Activated T-cell treated with anti-CD3 and anti-CD28 coated beads, Interleukin-2, amount 50 U/mL, for 72 hours (primary cell): ENCODE measurements at regions not wholly inside any gene's neighbourhood (a gene's known extent, or its start where the extent isn't known, plus 50 kb on each side); places are given as distances from the start of the nearest gene placed in this dataset.
A peak's percentile ranks its signal among the peaks of the same experiment; 100 is the strongest.

ENCODE experiments used
- ATAC-seq, 2 donors: fragments of 150-1000 bp; cut with Tn5 transposase; replicated peaks in 1 of 2; 2 replicates each; pipeline ENCODE4 v1.10.0; 2021; ENCODE audit warnings: moderate library complexity in 2 of 2, mild to moderate bottlenecking in 1 of 2
- DNase-seq, 2 donors: peaks; one replicate each; pipeline ENCODE4 v3.0.0; 2021 to 2022; ENCODE audit warnings: mixed read lengths in 1 of 2
- H3K27ac Mint-ChIP-seq: one replicate; pipeline ENCODE4 v1.8.0; 2022; ENCODE audit warnings: mild to moderate bottlenecking, moderate library complexity, mixed read lengths
- H3K27me3 Mint-ChIP-seq: one replicate; pipeline ENCODE4 v1.8.0; 2022; ENCODE audit warnings: low read depth, mixed read lengths
- H3K36me3 Mint-ChIP-seq, 2 donors: one replicate each; pipeline ENCODE4 v1.8.0; 2022; ENCODE audit warnings: mixed read lengths in 2 of 2, mild to moderate bottlenecking in 1 of 2; ENCODE audit not compliant: insufficient read depth in 2 of 2
- H3K4me1 Mint-ChIP-seq: one replicate; pipeline ENCODE4 v1.8.0; 2022; ENCODE audit warnings: low read depth, mixed read lengths
- H3K4me3 Mint-ChIP-seq, 2 donors: one replicate each; pipeline ENCODE4 v1.8.0; 2022; ENCODE audit warnings: mild to moderate bottlenecking in 2 of 2, mixed read lengths in 2 of 2, moderate library complexity in 2 of 2
- H3K9me3 Mint-ChIP-seq, 2 donors: one replicate each; pipeline ENCODE4 v1.8.0; 2022; ENCODE audit warnings: mixed read lengths in 2 of 2

DNA sequence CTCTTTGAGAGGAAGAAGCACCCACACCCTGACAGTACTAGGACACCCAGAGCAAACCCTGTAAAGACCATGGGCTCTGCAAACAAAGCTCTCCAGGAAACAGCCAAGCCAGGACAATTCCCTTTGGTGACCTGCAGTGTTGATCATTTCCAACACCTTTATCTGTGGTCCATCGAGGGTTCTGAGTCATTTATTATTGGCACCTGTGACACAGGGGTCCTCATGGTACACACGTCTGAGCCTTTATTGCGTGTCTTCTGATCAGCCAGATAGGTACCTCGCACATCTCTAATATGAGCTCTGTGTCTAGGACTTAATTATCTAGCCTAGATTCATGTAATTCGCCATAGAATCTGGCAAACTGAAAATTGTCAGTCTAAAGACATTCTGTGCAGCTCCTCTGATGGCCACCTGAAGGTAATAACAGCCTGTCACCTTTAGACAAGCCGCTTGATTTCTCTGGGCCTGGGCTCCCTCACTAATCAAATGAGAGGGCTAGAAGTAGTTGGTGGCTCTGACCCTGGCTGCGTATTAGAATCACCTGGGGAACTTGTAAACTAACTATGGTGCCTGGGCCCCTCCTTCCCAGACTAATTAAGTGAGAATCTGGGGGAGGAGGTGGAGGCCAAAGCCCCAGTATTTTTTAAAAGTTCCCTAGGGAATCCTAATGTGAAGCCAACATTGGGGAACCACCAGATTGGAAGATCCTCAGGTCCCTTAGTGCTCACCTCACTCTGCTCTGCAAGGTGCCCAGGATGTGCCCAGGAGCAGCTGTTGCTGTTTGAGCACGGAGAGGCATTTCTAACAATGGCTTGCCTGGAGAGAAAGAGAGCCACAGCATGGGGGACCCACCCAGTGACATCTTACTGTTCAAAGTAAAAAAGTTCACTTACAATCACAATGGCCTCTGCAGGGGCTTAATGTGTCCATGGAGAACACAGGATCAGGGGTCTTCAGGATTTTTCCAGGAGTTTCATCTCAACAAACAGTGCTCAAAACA lies 122.0 kb upstream of the ARID1B start:
- DNase-seq (no peak), ATAC-seq (no peak)
- H3K36me3 Mint-ChIP-seq: no peaks in the 10 kb centered on the region
- no peaks in the 10 kb centered on the region for H3K27me3 Mint-ChIP-seq
- no peak overlapping the region for H3K27ac Mint-ChIP-seq
- peaks cover 0 to 4% of the 10 kb centered on the region in 2 donors for H3K9me3 Mint-ChIP-seq
- no peak overlapping the region for H3K4me3 Mint-ChIP-seq
- peaks cover 14% of the 10 kb centered on the region for H3K4me1 Mint-ChIP-seq

DNA sequence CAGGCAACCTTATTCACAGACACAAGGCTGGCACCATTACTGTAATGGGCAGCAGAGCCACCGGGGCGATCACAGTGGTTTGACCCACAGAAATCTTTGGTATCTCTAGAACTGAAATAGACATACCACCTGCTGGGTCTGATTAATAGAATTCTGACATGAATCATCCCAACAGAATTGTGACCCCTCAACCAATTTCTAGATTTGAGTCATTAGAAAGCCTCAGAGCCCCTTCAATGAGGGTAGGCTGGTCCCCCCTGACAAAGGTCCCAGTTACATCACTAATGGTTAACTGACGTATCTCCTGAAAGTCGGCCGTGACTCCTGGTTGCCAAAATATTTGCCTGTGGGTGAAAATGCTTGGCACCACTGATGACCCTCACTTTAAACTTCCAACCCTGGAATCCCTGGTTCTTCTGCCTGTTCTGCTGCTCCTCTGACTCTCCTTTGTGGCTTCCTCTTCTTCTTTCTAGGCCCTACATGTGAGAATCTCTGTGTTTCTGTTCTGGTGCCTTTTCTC lies 124.9 kb upstream of the ARID1B start:
- Mint-ChIP-seq H3K27me3 (peaks cover 17% of the 10 kb centered on the region), H3K27ac (no peak overlapping the region), H3K36me3 (no peaks in the 10 kb centered on the region), H3K9me3 (peaks cover 0 to 4% of the 10 kb centered on the region in 2 donors), H3K4me1 (peaks cover 8% of the 10 kb centered on the region), H3K4me3 (no peak overlapping the region)
- ATAC-seq (no peak), DNase-seq (no peak)

- peaks cover 24% of the 10 kb centered on the region for H3K27me3 Mint-ChIP-seq
- no peak overlapping the region for H3K4me3 Mint-ChIP-seq
- H3K27ac Mint-ChIP-seq: no peak overlapping the region
- no peaks in the 10 kb centered on the region for H3K36me3 Mint-ChIP-seq
- DNase-seq (no peak), ATAC-seq (no peak)
- H3K9me3 Mint-ChIP-seq: peaks cover 0 to 4% of the 10 kb centered on the region in 2 donors
- peaks cover 11% of the 10 kb centered on the region for H3K4me1 Mint-ChIP-seq
Observed at GRCh38 chr6:156651486-156651885, 125.7 kb upstream of the ARID1B start.

GRCh38 chr6:156650896-156651390 lies 126.2 kb upstream of the ARID1B start:
- Mint-ChIP-seq H3K27me3 (peaks cover 30% of the 10 kb centered on the region), H3K4me1 (peaks cover 11% of the 10 kb centered on the region), H3K9me3 (peaks cover 0 to 4% of the 10 kb centered on the region in 2 donors), H3K4me3 (no peak overlapping the region), H3K27ac (no peak overlapping the region), H3K36me3 (no peaks in the 10 kb centered on the region)
- DNase-seq: no peak
- ATAC-seq: no peak

DNA sequence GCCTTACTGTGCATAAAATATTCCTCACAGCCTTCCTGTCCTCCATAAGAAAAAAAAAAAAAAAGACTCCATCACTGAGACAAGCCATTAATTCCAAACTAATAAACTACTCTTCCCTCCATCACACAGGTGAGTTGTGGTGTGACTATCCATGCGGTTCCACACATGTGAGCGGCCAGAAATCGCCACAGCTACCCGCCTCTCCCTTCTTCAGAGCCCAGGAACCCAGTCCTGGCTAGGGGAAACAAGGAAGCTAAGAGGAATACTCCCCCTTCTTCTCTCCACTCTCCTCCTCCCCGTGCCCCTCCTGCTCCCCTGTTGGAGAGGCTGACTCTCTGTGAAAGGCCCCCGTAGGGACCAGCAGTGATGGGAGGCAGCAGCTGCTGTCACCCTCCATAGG lies 128.6 kb upstream of the ARID1B start:
- Mint-ChIP-seq H3K27ac (no peak overlapping the region), H3K36me3 (no peaks in the 10 kb centered on the region), H3K4me3 (no peak overlapping the region), H3K4me1 (peaks cover 11% of the 10 kb centered on the region), H3K27me3 (peaks cover 35% of the 10 kb centered on the region), H3K9me3 (peaks cover 0 to 4% of the 10 kb centered on the region in 2 donors)
- no peak for ATAC-seq
- DNase-seq: no peak

DNA sequence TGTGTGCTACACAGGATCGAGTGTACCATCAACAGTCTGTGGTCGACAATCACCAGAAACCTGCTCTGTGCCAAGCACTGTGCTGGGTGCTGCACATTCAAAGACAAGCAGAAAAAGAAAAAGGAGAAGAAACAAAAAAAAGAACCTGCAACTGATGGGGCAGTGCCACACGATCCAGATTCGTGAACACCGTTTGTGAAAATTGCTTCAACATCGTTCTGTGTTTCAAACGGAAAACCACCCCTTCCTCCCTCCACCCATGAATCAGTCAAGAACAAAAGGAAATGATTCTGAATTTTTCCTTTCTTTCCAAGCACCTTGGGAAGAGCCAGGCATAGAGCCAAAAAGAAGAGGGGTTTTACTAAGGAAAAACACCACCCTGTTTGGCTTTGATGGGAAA lies 129.2 kb upstream of the ARID1B start:
- Mint-ChIP-seq H3K27ac (no peak overlapping the region), H3K27me3 (peaks cover 40% of the 10 kb centered on the region), H3K36me3 (no peaks in the 10 kb centered on the region), H3K4me3 (peak overlapping the region; percentile 44 to 54), H3K4me1 (peaks cover 11% of the 10 kb centered on the region), H3K9me3 (peaks cover 0 to 4% of the 10 kb centered on the region in 2 donors)
- ATAC-seq (no peak), DNase-seq (no peak)

GRCh38 chr6:156647140-156647784 lies 129.9 kb upstream of the ARID1B start:
- peaks cover 11% of the 10 kb centered on the region for H3K4me1 Mint-ChIP-seq
- H3K27me3 Mint-ChIP-seq: peaks cover 41% of the 10 kb centered on the region
- no peaks in the 10 kb centered on the region for H3K9me3 Mint-ChIP-seq
- peak overlapping the region; percentile 44 to 54 for H3K4me3 Mint-ChIP-seq
- H3K36me3 Mint-ChIP-seq: no peaks in the 10 kb centered on the region
- no peak overlapping the region for H3K27ac Mint-ChIP-seq
- DNase-seq: no peak
- ATAC-seq: no peak

DNA sequence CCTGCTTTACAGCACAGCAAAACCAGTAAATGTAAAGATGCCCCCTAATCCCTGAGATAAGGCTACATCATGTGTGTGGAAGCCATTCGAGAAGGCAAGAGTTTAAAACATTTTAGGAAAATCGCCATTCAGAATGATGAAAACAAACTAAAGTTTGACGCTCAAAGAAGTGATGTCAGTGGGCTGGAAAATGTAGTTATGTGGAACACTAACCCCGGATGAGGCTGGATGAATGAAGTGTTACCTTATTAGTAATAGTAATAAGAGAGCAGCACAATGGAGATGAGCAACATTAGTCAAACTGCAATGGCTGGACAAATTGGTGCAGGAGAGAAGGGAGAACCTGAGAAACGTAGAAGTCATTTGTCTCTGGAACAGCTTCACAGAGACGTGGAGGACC lies 130.7 kb upstream of the ARID1B start:
- Mint-ChIP-seq H3K27me3 (peaks cover 41% of the 10 kb centered on the region), H3K4me1 (peaks cover 11% of the 10 kb centered on the region), H3K36me3 (no peaks in the 10 kb centered on the region), H3K4me3 (peak overlapping the region in 1 of 2 donors; percentile 19), H3K27ac (no peak overlapping the region), H3K9me3 (no peaks in the 10 kb centered on the region)
- ATAC-seq (no peak), DNase-seq (no peak)

DNA sequence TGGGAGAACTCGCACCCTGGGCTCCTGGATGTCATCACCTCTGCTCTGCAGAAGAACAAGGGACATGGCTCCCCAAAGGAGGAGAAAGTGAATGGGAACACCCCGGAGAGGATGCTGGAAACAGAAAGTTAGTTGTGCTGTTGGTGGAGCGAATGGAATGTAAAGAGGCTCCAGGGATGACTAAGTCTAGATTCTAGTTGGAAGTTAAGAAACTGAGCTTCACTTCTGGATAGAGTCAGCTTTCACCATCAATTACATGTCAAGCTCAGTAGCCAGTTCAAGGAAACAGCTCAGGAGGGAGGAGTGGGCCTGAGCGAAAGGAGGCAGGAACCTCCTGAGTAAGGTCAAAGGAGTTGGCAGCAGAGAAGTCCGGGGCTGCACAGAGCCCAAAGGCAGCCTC lies 132.1 kb upstream of the ARID1B start:
- H3K27me3 Mint-ChIP-seq: peaks cover 41% of the 10 kb centered on the region
- no peak for DNase-seq
- H3K36me3 Mint-ChIP-seq: peaks cover 0 to 3% of the 10 kb centered on the region in 2 donors
- peaks cover 11% of the 10 kb centered on the region for H3K4me1 Mint-ChIP-seq
- peaks cover 0 to 2% of the 10 kb centered on the region in 2 donors for H3K9me3 Mint-ChIP-seq
- no peak overlapping the region for H3K4me3 Mint-ChIP-seq
- ATAC-seq: no peak
- H3K27ac Mint-ChIP-seq: no peak overlapping the region

GRCh38 chr6:156639009-156639721 lies 138.0 kb upstream of the ARID1B start:
- Mint-ChIP-seq H3K4me3 (no peak overlapping the region), H3K27ac (no peak overlapping the region), H3K4me1 (peaks cover 12% of the 10 kb centered on the region), H3K27me3 (peaks cover 6% of the 10 kb centered on the region), H3K36me3 (peaks cover 0 to 3% of the 10 kb centered on the region in 2 donors), H3K9me3 (peaks cover 2 to 6% of the 10 kb centered on the region in 2 donors)
- DNase-seq (no peak), ATAC-seq (no peak)

DNA sequence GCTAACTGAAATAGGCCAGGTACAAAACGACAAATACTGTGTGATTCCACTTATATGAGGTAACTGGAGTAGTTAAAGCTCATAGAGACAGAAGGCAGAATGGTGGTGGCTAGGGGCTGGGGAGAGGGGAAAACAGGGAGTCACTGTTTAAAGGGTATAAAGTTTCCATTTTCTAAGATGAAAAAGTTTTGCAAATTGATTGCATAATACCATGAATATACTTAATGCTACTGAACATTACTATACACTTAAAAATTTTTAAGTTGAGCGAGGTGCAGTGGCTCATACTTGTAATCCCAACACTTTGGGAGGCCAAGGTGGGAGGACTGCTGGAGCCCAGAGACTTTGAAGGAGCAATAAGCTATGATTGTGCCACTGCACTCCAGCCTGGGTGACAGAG lies 138.6 kb upstream of the ARID1B start:
- DNase-seq: no peak
- H3K4me3 Mint-ChIP-seq: no peak overlapping the region
- no peak for ATAC-seq
- H3K27ac Mint-ChIP-seq: no peak overlapping the region
- H3K9me3 Mint-ChIP-seq: peaks cover 2 to 6% of the 10 kb centered on the region in 2 donors
- H3K36me3 Mint-ChIP-seq: peaks cover 0 to 3% of the 10 kb centered on the region in 2 donors
- H3K4me1 Mint-ChIP-seq: peaks cover 17% of the 10 kb centered on the region
- peaks cover 6% of the 10 kb centered on the region for H3K27me3 Mint-ChIP-seq

- H3K27me3 Mint-ChIP-seq: no peaks in the 10 kb centered on the region
- no peaks in the 10 kb centered on the region for H3K36me3 Mint-ChIP-seq
- DNase-seq (no peak), ATAC-seq (no peak)
- H3K27ac Mint-ChIP-seq: no peak overlapping the region
- peak overlapping the region in 1 of 2 donors; percentile 25 for H3K4me3 Mint-ChIP-seq
- H3K4me1 Mint-ChIP-seq: peaks cover 17% of the 10 kb centered on the region
- H3K9me3 Mint-ChIP-seq: peaks cover 0 to 6% of the 10 kb centered on the region in 2 donors
Observed at GRCh38 chr6:156634951-156635371, 142.2 kb upstream of the ARID1B start.
